Pancreas (tissue), 10 donors: ENCODE measurements at regions not wholly inside any gene's neighbourhood (a gene's known extent, or its start where the extent isn't known, plus 50 kb on each side); places are given as distances from the start of the nearest gene placed in this dataset.

Source experiments
- ATAC-seq, 4 donors: fragments of 200-7000 bp; cut with Tn5 transposase; one replicate each; pipeline versions ENCODE4 v1.8.0 to v1.9.1; 2020; ENCODE audit warnings: mild to moderate bottlenecking in 4 of 4, moderate library complexity in 4 of 4
- DNase-seq, 6 donors: peaks; one replicate each; pipeline ENCODE4 v3.0.0-alpha.2; 2020
- FAIRE-seq: peaks from 2 replicates; lab custom pipeline; 2012; peaks lifted over from hg19 to GRCh38; lab: Jason Lieb, UNC
- H3K27ac ChIP-seq, 4 donors: fragments of 200-600 bp; sonication (generic); 1 replicate in 3 of 4; 2 replicates in 1 of 4; pipeline versions ENCODE4 v1.5.0 to v1.8.0; 2020
- H3K27me3 ChIP-seq, 4 donors: fragments of 200-600 bp; one replicate each; pipeline ENCODE4 v1.8.0; 2021
- H3K36me3 ChIP-seq, 3 donors: fragments of 200-600 bp; sonication (generic) in 1 of 3; one replicate each; pipeline versions ENCODE4 v1.5.0 to v1.8.0; 2020 to 2021
- H3K4me1 ChIP-seq, 3 donors: fragments of 200-600 bp; one replicate each; pipeline ENCODE4 v1.8.0; 2021
- H3K4me3 ChIP-seq, 4 donors: fragments of 200-600 bp; sonication (generic) in 2 of 4; one replicate each; pipeline versions ENCODE4 v1.5.0 to v1.8.0; 2020 to 2021
- H3K9me3 ChIP-seq, 4 donors: fragments of 200-600 bp; one replicate each; pipeline ENCODE4 v1.8.0; 2021
- WGBS, 2 donors: extraction: QIAGEN DNeasy Blood & Tissue Kit; methylation state at CpG; one replicate each; pipeline ENCODE4 v1.1.7; 2013; 5-methylcytosine and 5-hydroxymethylcytosine counted together
- intact Hi-C, 3 donors: fragments of 100-400 bp; cut with DNase I; formaldehyde crosslinking; loops; one replicate each; pipeline versions ENCODE4 v1.11.1 to v1.14.2; 2022
- TF ChIP-seq, protein P1 (sequence below), 4 donors: fragments of 200-600 bp; sonication (generic) in 3 of 4; IDR thresholded peaks; one replicate each; pipeline versions ENCODE4 v1.5.0 to v1.8.0; 2021; ENCODE audit warnings: antibody characterized with exemption in 4 of 4
- donor health status: healthy with polysubstance abuse.
- donor health status: DM: no; HTN: no; CAD: no; lungs with moderate emphysema.
- donor health status: DM: no; HTN: no; CAD: no.
- donor health status: control.
- donor health status: control.
- donor health status: Bipolar disorder and iron deficiency.
- donor health status: DM: yes; HTN: yes; CAD: no.
- donor health status: DM: no; HTN: no; CAD: no.
- donor health status: DM: no; HTN: no; CAD: no.
- donor health status: DM: yes; HTN: yes; CAD: no.

DNA sequence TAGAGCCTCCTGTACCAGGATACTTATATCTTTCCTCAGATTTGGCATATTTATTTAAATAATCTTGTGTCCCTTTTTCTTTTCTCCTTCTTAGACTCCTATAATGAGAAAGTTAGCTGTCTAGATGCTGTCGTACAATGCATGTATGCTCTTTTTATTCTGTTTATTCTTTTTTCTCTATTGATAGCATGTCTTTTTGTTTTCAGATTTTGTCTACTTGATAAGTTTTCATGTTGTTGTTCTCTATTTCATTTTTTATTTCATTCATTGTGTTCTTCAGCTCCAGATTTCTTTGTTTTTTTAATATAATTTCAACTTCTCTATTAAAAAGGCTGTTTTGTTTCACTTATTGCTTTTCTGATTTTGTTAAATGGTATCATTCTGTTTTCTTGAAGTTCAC is 674.3 kb upstream of the POU3F3 start:
- FAIRE-seq (no peak), ATAC-seq (no peak), DNase-seq (no peak)
- 75 to 90% methylated on average over 1 of the region's 1 CpG for WGBS, 2 donors
- intact Hi-C loops, result no loop called here
- no peaks in the 10 kb centered on the region for H3K27me3 ChIP-seq
- no peaks in the 10 kb centered on the region for H3K4me1 ChIP-seq
- H3K4me3 ChIP-seq, result no peak overlapping the region
- TF ChIP-seq, protein P1, sequence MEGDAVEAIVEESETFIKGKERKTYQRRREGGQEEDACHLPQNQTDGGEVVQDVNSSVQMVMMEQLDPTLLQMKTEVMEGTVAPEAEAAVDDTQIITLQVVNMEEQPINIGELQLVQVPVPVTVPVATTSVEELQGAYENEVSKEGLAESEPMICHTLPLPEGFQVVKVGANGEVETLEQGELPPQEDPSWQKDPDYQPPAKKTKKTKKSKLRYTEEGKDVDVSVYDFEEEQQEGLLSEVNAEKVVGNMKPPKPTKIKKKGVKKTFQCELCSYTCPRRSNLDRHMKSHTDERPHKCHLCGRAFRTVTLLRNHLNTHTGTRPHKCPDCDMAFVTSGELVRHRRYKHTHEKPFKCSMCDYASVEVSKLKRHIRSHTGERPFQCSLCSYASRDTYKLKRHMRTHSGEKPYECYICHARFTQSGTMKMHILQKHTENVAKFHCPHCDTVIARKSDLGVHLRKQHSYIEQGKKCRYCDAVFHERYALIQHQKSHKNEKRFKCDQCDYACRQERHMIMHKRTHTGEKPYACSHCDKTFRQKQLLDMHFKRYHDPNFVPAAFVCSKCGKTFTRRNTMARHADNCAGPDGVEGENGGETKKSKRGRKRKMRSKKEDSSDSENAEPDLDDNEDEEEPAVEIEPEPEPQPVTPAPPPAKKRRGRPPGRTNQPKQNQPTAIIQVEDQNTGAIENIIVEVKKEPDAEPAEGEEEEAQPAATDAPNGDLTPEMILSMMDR (IDR thresholded peaks at IDR 0.05), result no peak
- no peak overlapping the region for H3K27ac ChIP-seq
- H3K36me3 ChIP-seq, result no peaks in the 10 kb centered on the region
- H3K9me3 ChIP-seq, result peaks cover 0 to 3% (median 0%) of the 10 kb centered on the region in 4 donors

DNA sequence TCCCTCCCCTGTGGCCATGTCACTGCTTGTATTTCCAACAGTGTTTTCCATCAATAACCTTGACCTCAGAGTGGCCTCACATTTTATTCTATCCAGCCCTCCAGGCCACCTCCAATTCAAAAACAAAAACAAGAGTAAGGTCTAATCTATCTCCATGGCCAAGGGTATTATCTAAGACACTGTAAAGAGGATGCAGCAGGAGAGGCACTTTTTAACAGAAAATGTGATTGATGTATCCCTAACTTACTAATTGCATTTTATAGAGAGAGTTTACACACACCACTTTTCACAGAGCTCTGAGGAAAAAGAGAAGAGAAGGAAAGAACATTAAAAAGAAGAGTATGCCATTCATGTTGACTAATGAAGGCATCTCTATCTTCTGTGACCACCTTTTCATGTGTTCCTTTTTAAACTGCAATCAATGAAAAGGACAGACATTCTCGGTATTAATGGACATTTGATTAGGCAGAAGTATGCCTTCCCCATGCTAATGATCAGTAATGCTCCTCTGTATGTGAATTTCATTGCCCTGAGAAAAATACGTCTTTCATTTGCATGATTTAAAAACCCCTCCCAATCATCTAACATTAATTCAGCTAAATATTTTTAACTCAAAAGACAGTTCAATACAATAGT is 653.3 kb upstream of the POU3F3 start:
- FAIRE-seq (no peak), DNase-seq (no peak), ATAC-seq (no peak)
- H3K27me3 ChIP-seq, result no peaks in the 10 kb centered on the region
- H3K4me3 ChIP-seq, result no peak overlapping the region
- H3K36me3 ChIP-seq, result no peaks in the 10 kb centered on the region
- no peaks in the 10 kb centered on the region for H3K4me1 ChIP-seq
- WGBS, 2 donors, result 32 to 33% methylated on average over 2 of the region's 2 CpGs
- TF ChIP-seq, protein P1 (IDR thresholded peaks at IDR 0.05), result no peak
- no peak overlapping the region for H3K27ac ChIP-seq
- intact Hi-C loops, result no loop called here
- no peaks in the 10 kb centered on the region for H3K9me3 ChIP-seq

DNA sequence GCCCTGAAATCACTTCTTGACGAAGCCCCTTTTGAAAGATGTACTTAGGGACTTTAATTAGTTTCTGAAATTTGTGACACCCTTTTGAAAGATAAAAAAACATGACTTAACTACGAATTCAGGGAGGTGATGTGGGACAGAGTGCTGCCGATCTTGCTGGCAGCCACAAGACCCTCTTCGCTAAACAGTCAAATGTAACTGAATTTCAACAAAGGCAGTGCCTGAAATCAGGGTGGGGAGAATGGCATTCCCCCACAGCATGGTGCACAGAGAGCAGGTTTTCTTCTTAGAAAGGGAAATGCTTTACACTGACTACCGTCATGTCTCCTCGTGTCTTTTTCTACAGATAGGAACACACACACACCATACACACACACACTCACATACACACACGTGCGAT is 640.2 kb upstream of the POU3F3 start:
- 56 to 64% methylated on average over 8 of the region's 8 CpGs for WGBS, 2 donors
- ATAC-seq, result no peak
- no peaks in the 10 kb centered on the region for H3K27me3 ChIP-seq
- H3K4me1 ChIP-seq, result no peaks in the 10 kb centered on the region
- no peaks in the 10 kb centered on the region for H3K36me3 ChIP-seq
- H3K4me3 ChIP-seq, result no peak overlapping the region
- FAIRE-seq, result no peak
- H3K27ac ChIP-seq, result no peak overlapping the region
- TF ChIP-seq, protein P1 (IDR thresholded peaks at IDR 0.05), result no peak
- no peaks in the 10 kb centered on the region for H3K9me3 ChIP-seq
- no peak for DNase-seq
- intact Hi-C loops, result no loop called here

DNA sequence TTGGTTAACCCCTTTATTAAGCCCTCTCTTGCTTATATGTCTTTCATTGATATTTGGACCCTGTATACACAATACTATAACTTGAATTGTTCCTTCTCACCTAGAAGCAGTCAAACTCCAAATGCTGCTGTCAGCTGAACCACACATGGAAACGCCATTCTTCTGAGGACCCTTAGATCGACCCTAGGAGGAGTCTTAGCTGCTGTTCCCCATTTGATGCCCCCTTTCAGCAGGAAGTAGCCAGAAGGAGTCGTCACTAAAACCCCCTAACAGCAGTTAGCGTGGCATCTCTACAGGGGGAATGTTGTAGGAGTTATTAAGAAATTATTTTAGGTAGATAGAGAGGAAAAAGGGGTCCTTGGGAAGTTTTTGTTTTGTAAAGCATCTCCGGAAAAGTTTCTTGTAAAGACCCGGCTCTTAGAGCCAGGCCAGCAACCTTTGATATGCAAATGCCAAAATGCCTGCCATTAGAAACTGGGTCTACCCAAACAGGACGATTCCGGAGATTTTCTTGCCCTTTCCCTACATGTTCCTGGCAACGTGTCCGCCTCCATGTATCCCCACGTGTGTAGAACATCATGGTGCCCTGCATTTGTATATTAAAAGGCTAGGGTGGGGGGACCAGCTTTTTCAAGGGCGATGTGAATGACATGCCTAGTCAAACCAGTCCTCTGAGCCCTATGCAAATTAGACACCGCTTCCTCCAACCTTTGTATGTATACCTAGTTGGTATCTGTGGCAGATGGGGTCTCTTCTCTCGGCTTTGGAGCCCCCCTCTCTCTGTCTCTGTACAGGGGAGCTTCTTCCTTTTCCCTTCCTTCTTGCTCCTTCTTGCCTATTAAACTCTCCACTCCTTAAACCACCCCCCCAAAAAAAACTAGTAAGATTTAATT is 638.4 kb upstream of the POU3F3 start:
- Histone ChIP-seq H3K36me3 (no peaks in the 10 kb centered on the region), H3K4me1 (no peaks in the 10 kb centered on the region), H3K27ac (no peak overlapping the region), H3K27me3 (no peaks in the 10 kb centered on the region), H3K9me3 (no peaks in the 10 kb centered on the region), H3K4me3 (no peak overlapping the region)
- DNase-seq (no peak), FAIRE-seq (no peak), ATAC-seq (no peak)
- intact Hi-C loops, result no loop called here
- 29 to 32% methylated on average over 14 of the region's 14 CpGs for WGBS, 2 donors
- TF ChIP-seq, protein P1 (IDR thresholded peaks at IDR 0.05), result no peak

DNA sequence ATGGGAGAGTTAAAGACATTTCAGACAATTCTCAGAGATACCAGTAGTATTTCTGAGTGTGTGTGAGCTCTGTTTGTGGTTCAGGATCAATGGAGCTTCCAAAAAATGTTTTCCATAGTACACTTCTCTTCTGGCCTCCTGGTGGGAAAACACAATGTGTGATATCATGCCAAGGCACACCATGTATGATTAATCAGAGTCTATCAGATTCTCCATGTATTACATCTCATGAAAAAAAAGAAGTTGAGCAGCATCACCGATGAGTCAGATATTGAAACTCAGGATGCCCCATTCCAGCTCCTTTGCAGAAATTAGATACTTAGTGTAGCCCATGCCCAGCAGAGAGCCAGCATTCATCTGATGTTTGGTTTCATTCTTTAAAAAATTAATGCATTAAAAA is 620.3 kb upstream of the POU3F3 start:
- intact Hi-C loops, result no loop called here
- ATAC-seq (no peak), DNase-seq (no peak), FAIRE-seq (no peak)
- Histone ChIP-seq H3K36me3 (no peaks in the 10 kb centered on the region), H3K9me3 (no peaks in the 10 kb centered on the region), H3K4me3 (no peak overlapping the region), H3K27ac (no peak overlapping the region), H3K4me1 (no peaks in the 10 kb centered on the region), H3K27me3 (no peaks in the 10 kb centered on the region)
- TF ChIP-seq, protein P1 (IDR thresholded peaks at IDR 0.05), result no peak
- 89 to 94% methylated on average over 1 of the region's 1 CpG for WGBS, 2 donors
